ENCODE measurements at regions not wholly inside any gene's neighbourhood (a gene's known extent, or its start where the extent isn't known, plus 50 kb on each side); places are given as distances from the start of the nearest gene placed in this dataset.

DNA sequence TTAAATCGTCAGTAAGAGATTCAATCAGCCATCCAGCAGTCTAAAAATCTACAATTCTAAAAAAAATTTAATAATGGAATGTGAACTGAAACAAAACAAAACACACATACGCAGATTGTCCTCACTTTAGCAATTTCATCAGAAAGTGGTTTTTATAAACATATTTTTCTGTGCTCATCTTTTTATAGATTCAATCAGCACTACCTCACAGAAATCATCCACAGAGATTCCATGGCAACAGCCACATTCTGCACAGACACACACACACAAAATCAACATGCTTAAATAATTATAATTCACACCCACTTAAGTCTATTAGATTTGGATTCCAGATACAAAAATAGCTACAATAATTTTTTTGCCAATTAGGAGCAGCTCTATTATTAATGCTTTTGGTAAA, 149.0 kb upstream of the KCNIP4 start:
- no peak overlapping the region for H3K27ac ChIP-seq (ENCODE audit: control insufficient read depth, insufficient read depth)
- in situ Hi-C loops (cut with MboI), result no loop called here
- H3K27me3 ChIP-seq (replicated peaks in 1 of 2; ENCODE audit: control insufficient read depth in 2 of 2, insufficient read depth in 2 of 2, low read length in 1 of 2), result no peaks in the 10 kb centered on the region
- FAIRE-seq (no peak), ATAC-seq (no peak), DNase-seq (ENCODE audit: low read depth, low spot score) (no peak)
- POLR2A ChIA-PET, result no interaction called here
- CTCF ChIA-PET, result interaction anchor here (0.9 kb wide), 1 partner anchor 308 kb away, joined by 3 read pairs; no protein-coding TSS in a partner anchor
- no peaks in the 10 kb centered on the region for H3K4me1 ChIP-seq (ENCODE audit: control insufficient read depth, insufficient read depth, low read length)
- SMC1A ChIA-PET (ENCODE audit: uncharacterized antibody, unreplicated experiment), result interaction anchor here (0.7 kb wide), 1 partner anchor 32 kb away, joined by 3 read pairs; no protein-coding TSS in a partner anchor
- H4K20me1 ChIP-seq (ENCODE audit: control insufficient read depth, insufficient read depth), result no peaks in the 10 kb centered on the region
- no peak overlapping the region for H3K4me3 ChIP-seq
- intact Hi-C loops (cut with micrococcal nuclease; ENCODE audit: unreplicated experiment), result no loop called here
- H3K36me3 ChIP-seq (ENCODE audit: control insufficient read depth in 2 of 2, insufficient read depth in 2 of 2, low read length in 1 of 2), result no peaks in the 10 kb centered on the region
- H3K9ac ChIP-seq (ENCODE audit: control insufficient read depth, insufficient read depth, low read length), result no peak overlapping the region
- no peaks in the 10 kb centered on the region for H3K9me3 ChIP-seq (replicated peaks; ENCODE audit: control insufficient read depth, insufficient read depth, low read length)
- no peak overlapping the region for H3K4me2 ChIP-seq (ENCODE audit: control insufficient read depth, insufficient read depth)
- no peaks in the 10 kb centered on the region for H3K79me2 ChIP-seq (ENCODE audit: control insufficient read depth, insufficient read depth, low read length)
- 39% methylated on average over 2 of the region's 2 CpGs for WGBS (ENCODE audit: insufficient coverage, insufficient replicate concordance, low lambda C conversion rate, missing lambda C conversion rate)
- TF ChIP-seq, protein P1, sequence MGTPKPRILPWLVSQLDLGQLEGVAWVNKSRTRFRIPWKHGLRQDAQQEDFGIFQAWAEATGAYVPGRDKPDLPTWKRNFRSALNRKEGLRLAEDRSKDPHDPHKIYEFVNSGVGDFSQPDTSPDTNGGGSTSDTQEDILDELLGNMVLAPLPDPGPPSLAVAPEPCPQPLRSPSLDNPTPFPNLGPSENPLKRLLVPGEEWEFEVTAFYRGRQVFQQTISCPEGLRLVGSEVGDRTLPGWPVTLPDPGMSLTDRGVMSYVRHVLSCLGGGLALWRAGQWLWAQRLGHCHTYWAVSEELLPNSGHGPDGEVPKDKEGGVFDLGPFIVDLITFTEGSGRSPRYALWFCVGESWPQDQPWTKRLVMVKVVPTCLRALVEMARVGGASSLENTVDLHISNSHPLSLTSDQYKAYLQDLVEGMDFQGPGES (IDR thresholded peaks at IDR 0.05), result no peak
- TF ChIP-seq, protein P2, sequence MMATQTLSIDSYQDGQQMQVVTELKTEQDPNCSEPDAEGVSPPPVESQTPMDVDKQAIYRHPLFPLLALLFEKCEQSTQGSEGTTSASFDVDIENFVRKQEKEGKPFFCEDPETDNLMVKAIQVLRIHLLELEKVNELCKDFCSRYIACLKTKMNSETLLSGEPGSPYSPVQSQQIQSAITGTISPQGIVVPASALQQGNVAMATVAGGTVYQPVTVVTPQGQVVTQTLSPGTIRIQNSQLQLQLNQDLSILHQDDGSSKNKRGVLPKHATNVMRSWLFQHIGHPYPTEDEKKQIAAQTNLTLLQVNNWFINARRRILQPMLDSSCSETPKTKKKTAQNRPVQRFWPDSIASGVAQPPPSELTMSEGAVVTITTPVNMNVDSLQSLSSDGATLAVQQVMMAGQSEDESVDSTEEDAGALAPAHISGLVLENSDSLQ (IDR thresholded peaks at IDR 0.05), result no peak
- TF ChIP-seq ZNF24 (IDR thresholded peaks at IDR 0.05) (no peak), IKZF1 (conservative IDR thresholded peaks at IDR 0.05) (no peak), ZNF622 (IDR thresholded peaks at IDR 0.05) (no peak), ZNF207 (IDR thresholded peaks at IDR 0.05; ENCODE audit: borderline replicate concordance) (no peak), TARDBP (IDR thresholded peaks at IDR 0.05; ENCODE audit: borderline replicate concordance) (no peak), NFYA (IDR thresholded peaks at IDR 0.05; ENCODE audit: borderline replicate concordance, low read depth, low read length) (no peak), HDAC6 (IDR thresholded peaks at IDR 0.05; ENCODE audit: unreplicated experiment) (no peak)
- TF ChIP-seq, protein P3, sequence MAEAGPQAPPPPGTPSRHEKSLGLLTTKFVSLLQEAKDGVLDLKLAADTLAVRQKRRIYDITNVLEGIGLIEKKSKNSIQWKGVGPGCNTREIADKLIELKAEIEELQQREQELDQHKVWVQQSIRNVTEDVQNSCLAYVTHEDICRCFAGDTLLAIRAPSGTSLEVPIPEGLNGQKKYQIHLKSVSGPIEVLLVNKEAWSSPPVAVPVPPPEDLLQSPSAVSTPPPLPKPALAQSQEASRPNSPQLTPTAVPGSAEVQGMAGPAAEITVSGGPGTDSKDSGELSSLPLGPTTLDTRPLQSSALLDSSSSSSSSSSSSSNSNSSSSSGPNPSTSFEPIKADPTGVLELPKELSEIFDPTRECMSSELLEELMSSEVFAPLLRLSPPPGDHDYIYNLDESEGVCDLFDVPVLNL (IDR thresholded peaks at IDR 0.05; ENCODE audit: low read depth, low read length), result no peak
- TF ChIP-seq, protein P4, sequence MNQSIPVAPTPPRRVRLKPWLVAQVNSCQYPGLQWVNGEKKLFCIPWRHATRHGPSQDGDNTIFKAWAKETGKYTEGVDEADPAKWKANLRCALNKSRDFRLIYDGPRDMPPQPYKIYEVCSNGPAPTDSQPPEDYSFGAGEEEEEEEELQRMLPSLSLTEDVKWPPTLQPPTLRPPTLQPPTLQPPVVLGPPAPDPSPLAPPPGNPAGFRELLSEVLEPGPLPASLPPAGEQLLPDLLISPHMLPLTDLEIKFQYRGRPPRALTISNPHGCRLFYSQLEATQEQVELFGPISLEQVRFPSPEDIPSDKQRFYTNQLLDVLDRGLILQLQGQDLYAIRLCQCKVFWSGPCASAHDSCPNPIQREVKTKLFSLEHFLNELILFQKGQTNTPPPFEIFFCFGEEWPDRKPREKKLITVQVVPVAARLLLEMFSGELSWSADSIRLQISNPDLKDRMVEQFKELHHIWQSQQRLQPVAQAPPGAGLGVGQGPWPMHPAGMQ (IDR thresholded peaks at IDR 0.05; ENCODE audit: borderline replicate concordance), result no peak
- RAD21 ChIA-PET (ENCODE audit: unreplicated experiment), result no interaction called here
- no TSS peak for BruUV-seq (replicated peaks)
- no peak overlapping the region for H2AFZ ChIP-seq (ENCODE audit: control insufficient read depth, low read depth, low read length)
